H1 (cell line): ENCODE measurements at regions not wholly inside any gene's neighbourhood (a gene's known extent, or its start where the extent isn't known, plus 50 kb on each side); places are given as distances from the start of the nearest gene placed in this dataset.

Experiments
- CTCF ChIA-PET: fragments of 300-600 bp; sonication (Branson Sonifier 250); formaldehyde crosslinking; loops from one replicate; lab custom pipeline; 2021; ENCODE audit not compliant: partially characterized antibody; lab: Charles Lee
- POLR2A ChIA-PET: fragments of 300-600 bp; sonication (Branson Sonifier 250); formaldehyde crosslinking; loops from one replicate; lab custom pipeline; 2021; ENCODE audit warnings: inconsistent platforms; ENCODE audit not compliant: partially characterized antibody; lab: Charles Lee
- DNase-seq, 2 experiments: peaks; one replicate each; pipeline versions ENCODE4 v3.0.0 to v3.0.0-alpha.2; 2010 to 2022; ENCODE audit warnings: low spot score in 2 of 2, low read depth in 1 of 2, mixed read lengths in 1 of 2
- FAIRE-seq: peaks from 2 replicates; lab custom pipeline; 2011; peaks lifted over from hg19 to GRCh38; lab: Jason Lieb, UNC
- H2AFZ ChIP-seq: 2 replicates; pipeline ENCODE4 v1.8.1; 2012; ENCODE audit warnings: low read length, inconsistent platforms
- H2AK5ac ChIP-seq: 2 replicates; pipeline ENCODE4 v1.6.1; 2013; ENCODE audit warnings: low read depth, low read length
- H2BK120ac ChIP-seq: replicated peaks from 2 replicates; pipeline ENCODE3; 2013; ENCODE audit warnings: low read depth, low read length, inconsistent platforms
- H2BK12ac ChIP-seq: 2 replicates; pipeline ENCODE4 v1.6.1; 2013; ENCODE audit warnings: low read depth, low read length
- H2BK15ac ChIP-seq: 2 replicates; pipeline ENCODE4 v1.6.1; 2013; ENCODE audit warnings: low read length
- H2BK20ac ChIP-seq: 2 replicates; pipeline ENCODE4 v1.6.1; 2013; ENCODE audit warnings: low read length
- H2BK5ac ChIP-seq: 2 replicates; pipeline ENCODE4 v1.6.1; 2013; ENCODE audit warnings: low read depth, low read length
- H3K14ac ChIP-seq: 2 replicates; pipeline ENCODE4 v1.6.1; 2013; ENCODE audit warnings: inconsistent platforms; ENCODE audit not compliant: insufficient read length
- H3K18ac ChIP-seq: 2 replicates; pipeline ENCODE4 v1.6.1; 2013; ENCODE audit warnings: low read length; ENCODE audit errors: extremely low read depth
- H3K23ac ChIP-seq: 2 replicates; pipeline ENCODE4 v1.6.1; 2013; ENCODE audit warnings: inconsistent platforms; ENCODE audit not compliant: insufficient read length
- H3K23me2 ChIP-seq: 2 replicates; pipeline ENCODE4 v1.6.1; 2013; ENCODE audit warnings: low read depth, low read length
- H3K27ac ChIP-seq: 2 replicates; pipeline ENCODE4 v1.6.1; 2011; ENCODE audit warnings: low read depth, low read length, inconsistent platforms
- H3K27me3 ChIP-seq, 4 experiments: replicated peaks in 1 of 4; 1 replicate in 1 of 4; 2 replicates in 3 of 4; pipeline versions ENCODE4 v1.6.1 to v1.8.1; 2011 to 2013; ENCODE audit warnings: low read length in 3 of 4, mild to moderate bottlenecking in 3 of 4, inconsistent platforms in 2 of 4, mixed read lengths in 2 of 4, moderate library complexity in 1 of 4; ENCODE audit not compliant: control insufficient read depth in 3 of 4, insufficient read depth in 3 of 4; ENCODE audit errors: extremely low read depth in 1 of 4
- H3K36me3 ChIP-seq, 4 experiments: 2 replicates each; pipeline versions ENCODE4 v1.6.1 to v1.8.1; 2011 to 2013; ENCODE audit warnings: mild to moderate bottlenecking in 4 of 4, low read length in 3 of 4, moderate library complexity in 2 of 4, control low read depth in 1 of 4, inconsistent platforms in 1 of 4; ENCODE audit not compliant: insufficient read depth in 4 of 4, control insufficient read depth in 2 of 4
- H3K4ac ChIP-seq: replicated peaks from 2 replicates; pipeline ENCODE3; 2013; ENCODE audit warnings: low read length, low read depth, mixed read lengths, inconsistent platforms; ENCODE audit not compliant: insufficient read length
- H3K4me1 ChIP-seq, 4 experiments: replicated peaks in 1 of 4; 1 replicate in 1 of 4; 2 replicates in 3 of 4; pipeline versions ENCODE4 v1.6.1 to v1.8.1; 2011 to 2013; ENCODE audit warnings: low read length in 3 of 4, inconsistent platforms in 2 of 4, mixed read lengths in 1 of 4; ENCODE audit not compliant: insufficient read depth in 4 of 4, control insufficient read depth in 3 of 4
- H3K4me2 ChIP-seq, 2 experiments: 2 replicates each; pipeline versions ENCODE4 v1.6.1 to v1.8.1; 2011 to 2013; ENCODE audit warnings: low read depth in 2 of 2, low read length in 2 of 2, control low read depth in 1 of 2, inconsistent platforms in 1 of 2, mild to moderate bottlenecking in 1 of 2; ENCODE audit not compliant: insufficient read depth in 1 of 2
- H3K4me3 ChIP-seq, 4 experiments: fragments of 200-600, 300-600 bp in 1 of 4; sonication (generic), shearing (Covaris generic), sonication (Bioruptor Twin) in 1 of 4; 2 replicates each; pipeline versions ENCODE4 v1.5.1 to v1.8.1; 2011 to 2016; ENCODE audit warnings: low read length in 4 of 4, low read depth in 3 of 4, control low read depth in 2 of 4, inconsistent platforms in 2 of 4, mild to moderate bottlenecking in 2 of 4, mixed read lengths in 1 of 4, moderate library complexity in 1 of 4; ENCODE audit not compliant: insufficient read depth in 2 of 4; ENCODE audit errors: extremely low read depth in 1 of 4
- H3K56ac ChIP-seq: replicated peaks from 2 replicates; pipeline ENCODE3; 2013; ENCODE audit warnings: low read depth, mild to moderate bottlenecking, mixed read lengths, low read length, inconsistent platforms; ENCODE audit not compliant: insufficient read length
- H3K79me1 ChIP-seq: 2 replicates; pipeline ENCODE4 v1.6.1; 2013; ENCODE audit warnings: low read depth, low read length, control low read depth
- H3K79me2 ChIP-seq, 2 experiments: 2 replicates each; pipeline versions ENCODE4 v1.6.1 to v1.8.1; 2012 to 2013; ENCODE audit warnings: low read length in 2 of 2, mild to moderate bottlenecking in 2 of 2, inconsistent platforms in 1 of 2; ENCODE audit not compliant: insufficient read depth in 2 of 2, control insufficient read depth in 1 of 2
- H3K9ac ChIP-seq, 4 experiments: replicated peaks in 1 of 4; 1 replicate in 1 of 4; 2 replicates in 3 of 4; pipeline versions ENCODE4 v1.6.1 to v1.8.1; 2011 to 2013; ENCODE audit warnings: low read depth in 3 of 4, low read length in 3 of 4, control low read depth in 2 of 4, mild to moderate bottlenecking in 2 of 4, moderate library complexity in 2 of 4, inconsistent platforms in 1 of 4; ENCODE audit errors: extremely low read depth in 1 of 4
- H3K9me3 ChIP-seq, 2 experiments: 2 replicates each; pipeline versions ENCODE4 v1.6.1 to v1.8.1; 2012 to 2013; ENCODE audit warnings: mild to moderate bottlenecking in 2 of 2, moderate library complexity in 2 of 2, control low read depth in 1 of 2, inconsistent platforms in 1 of 2, low read depth in 1 of 2, low read length in 1 of 2, mixed read lengths in 1 of 2; ENCODE audit not compliant: insufficient read depth in 2 of 2
- H4K20me1 ChIP-seq, 2 experiments: replicated peaks in 1 of 2; 2 replicates each; pipeline versions ENCODE3 to v1.8.1; 2011 to 2013; ENCODE audit warnings: inconsistent platforms in 2 of 2, low read length in 2 of 2, mild to moderate bottlenecking in 1 of 2; ENCODE audit not compliant: insufficient read depth in 2 of 2, control insufficient read depth in 1 of 2
- H4K5ac ChIP-seq: 2 replicates; pipeline ENCODE4 v1.6.1; 2013; ENCODE audit warnings: low read length, low read depth, mixed read lengths, inconsistent platforms; ENCODE audit not compliant: insufficient read length
- H4K8ac ChIP-seq: 2 replicates; pipeline ENCODE4 v1.8.0; 2013; ENCODE audit warnings: mild to moderate bottlenecking, moderate library complexity, low read length, inconsistent platforms; ENCODE audit not compliant: insufficient read depth; ENCODE audit errors: extremely low read depth
- H4K91ac ChIP-seq: replicated peaks from 2 replicates; pipeline ENCODE3; 2013; ENCODE audit warnings: low read length, mixed read lengths, inconsistent platforms; ENCODE audit not compliant: insufficient read length
- ATF3 ChIP-seq: IDR thresholded peaks from 2 replicates; pipeline ENCODE4 v1.6.1; 2011; ENCODE audit warnings: low read depth, mild to moderate bottlenecking, low read length; ENCODE audit not compliant: insufficient read depth
- BCL11A ChIP-seq, 2 experiments: IDR thresholded peaks; one replicate each; pipeline ENCODE4 v1.6.1; 2011; ENCODE audit warnings: low read depth in 2 of 2, low read length in 2 of 2, mild to moderate bottlenecking in 2 of 2
- CEBPB ChIP-seq: IDR thresholded peaks from 2 replicates; pipeline ENCODE4 v1.6.1; 2012; ENCODE audit warnings: low read depth, low read length
- CHD1 ChIP-seq: IDR thresholded peaks from 2 replicates; pipeline ENCODE4 v1.6.1; 2012; ENCODE audit warnings: low read depth, low read length, improper control_type of control experiment
- CREB1 ChIP-seq: IDR thresholded peaks from 2 replicates; pipeline ENCODE4 v1.6.1; 2012; ENCODE audit warnings: inconsistent platforms
- E2F6 ChIP-seq: IDR thresholded peaks from 2 replicates; pipeline ENCODE4 v1.6.1; 2012; ENCODE audit warnings: inconsistent platforms
- JUND ChIP-seq: IDR thresholded peaks from 2 replicates; pipeline ENCODE4 v1.6.1; 2011; ENCODE audit warnings: mild to moderate bottlenecking, improper control_type of control experiment, low read length
- KDM4A ChIP-seq: IDR thresholded peaks from one replicate; pipeline ENCODE4 v1.7.1; 2012; ENCODE audit warnings: low read depth, mild to moderate bottlenecking, moderate library complexity, low read length, inconsistent platforms; ENCODE audit not compliant: severe bottlenecking
- PHF8 ChIP-seq: fragments of 200-600 bp; sonication (generic); conservative IDR thresholded peaks from 2 replicates; pipeline ENCODE4 v1.7.1; 2012; ENCODE audit warnings: low read depth, mild to moderate bottlenecking, inconsistent platforms, low read length, moderate library complexity
- RBBP5 ChIP-seq: IDR thresholded peaks from 2 replicates; pipeline ENCODE4 v1.7.1; 2012; ENCODE audit warnings: low read depth, mild to moderate bottlenecking, inconsistent platforms, low read length, moderate library complexity, borderline replicate concordance
- SAP30 ChIP-seq: fragments of 300-600 bp; sonication (generic); IDR thresholded peaks from 2 replicates; pipeline ENCODE4 v1.7.1; 2012; ENCODE audit warnings: low read length, moderate library complexity, mild to moderate bottlenecking, inconsistent platforms; ENCODE audit not compliant: insufficient read depth, insufficient replicate concordance
- SIN3A ChIP-seq, 2 experiments: IDR thresholded peaks in 1 of 2; conservative IDR thresholded peaks in 1 of 2; 2 replicates each; pipeline ENCODE4 v1.6.1; 2011 to 2012; ENCODE audit warnings: low read length in 2 of 2, improper control_type of control experiment in 1 of 2, low read depth in 1 of 2, mild to moderate bottlenecking in 1 of 2
- SIX5 ChIP-seq: IDR thresholded peaks from 2 replicates; pipeline ENCODE4 v1.6.1; 2011; ENCODE audit warnings: mild to moderate bottlenecking, low read depth, low read length
- ZNF274 ChIP-seq: IDR thresholded peaks from 2 replicates; pipeline ENCODE4 v1.7.0; 2012; ENCODE audit warnings: low read length, borderline replicate concordance; ENCODE audit errors: extremely low read depth
- WGBS, 2 experiments: shearing (Covaris generic) in 1 of 2; methylation state at CpG; one replicate each; pipeline versions ENCODE4 v1.1.6 to v1.1.7; 2013 to 2015; ENCODE audit warnings: low lambda C conversion rate in 2 of 2, mixed read lengths in 2 of 2, inconsistent platforms in 1 of 2, low coverage in 1 of 2, missing lambda C conversion rate in 1 of 2; ENCODE audit not compliant: insufficient replicate concordance in 2 of 2, insufficient coverage in 1 of 2, insufficient read length in 1 of 2; ENCODE audit errors: extremely low coverage in 1 of 2, missing lambda C conversion rate in 1 of 2; 5-methylcytosine and 5-hydroxymethylcytosine counted together

- H3K4ac ChIP-seq, result no peak overlapping the region
- FAIRE-seq, result no peak
- no peaks in the 10 kb centered on the region; a peak in 1 of 7 replicates for H3K27me3 ChIP-seq
- no peak overlapping the region for H3K14ac ChIP-seq
- no peaks in the 10 kb centered on the region for H3K79me1 ChIP-seq
- no peak overlapping the region for H3K23ac ChIP-seq
- H2BK20ac ChIP-seq, result no peak overlapping the region
- H3K56ac ChIP-seq, result no peak overlapping the region
- no peak overlapping the region for H3K18ac ChIP-seq
- no peaks in the 10 kb centered on the region for H3K4me1 ChIP-seq
- no peak overlapping the region for H3K4me2 ChIP-seq
- no peak overlapping the region for H3K27ac ChIP-seq
- no peak overlapping the region for H2BK12ac ChIP-seq
- no peak for DNase-seq
- no peak overlapping the region for H2BK120ac ChIP-seq
- no peak overlapping the region for H4K8ac ChIP-seq
- no peaks in the 10 kb centered on the region for H3K9me3 ChIP-seq
- no peaks in the 10 kb centered on the region for H3K79me2 ChIP-seq
- H3K36me3 ChIP-seq, result no peaks in the 10 kb centered on the region
- no peak overlapping the region for H2BK15ac ChIP-seq
- no peak overlapping the region for H4K91ac ChIP-seq
- H4K20me1 ChIP-seq, result no peaks in the 10 kb centered on the region
- H3K9ac ChIP-seq, result no peak overlapping the region
- ChIA-PET POLR2A (no interaction called here), CTCF (interaction anchor here (0.6 kb wide), 1 partner anchor 47 kb away, joined by 3 read pairs; no protein-coding TSS in a partner anchor)
- H2BK5ac ChIP-seq, result no peak overlapping the region
- no peak overlapping the region for H2AK5ac ChIP-seq
- H2AFZ ChIP-seq, result no peak overlapping the region
- H4K5ac ChIP-seq, result no peak overlapping the region
- H3K4me3 ChIP-seq, result no peak overlapping the region
- H3K23me2 ChIP-seq, result no peaks in the 10 kb centered on the region
- 96% methylated on average over 7 of the region's 8 CpGs; no CpG with 5 or more reads in 1 of the 2 experiments for WGBS, 2 experiments
- TF ChIP-seq ATF3 (no peak), CREB1 (no peak), BCL11A (IDR thresholded peaks at IDR 0.05; ENCODE audit: low read depth in 2 of 2, low read length in 2 of 2) (no peak), CEBPB (no peak), KDM4A (no peak), E2F6 (no peak), ZNF274 (no peak), CHD1 (no peak), SIN3A (conservative IDR thresholded peaks at IDR 0.05 in 1 of 2, IDR thresholded peaks at IDR 0.05 in 1 of 2; ENCODE audit: low read depth in 1 of 2, low read length in 2 of 2) (no peak), PHF8 (no peak), RBBP5 (no peak), SAP30 (no peak), SIX5 (no peak), JUND (no peak)
Observed at GRCh38 chr4:152115794-152116193, 355.0 kb upstream of the GATB start.
